Colonic mucosa (tissue), 4 donors: ENCODE measurements at regions not wholly inside any gene's neighbourhood (a gene's known extent, or its start where the extent isn't known, plus 50 kb on each side); places are given as distances from the start of the nearest gene placed in this dataset.

Source experiments
- DNase-seq: peaks from one replicate; pipeline ENCODE4 v3.0.0-alpha.2; 2020
- H3K27ac ChIP-seq: fragments of 200-600 bp; one replicate; pipeline ENCODE4 v1.8.0; 2021
- H3K27me3 ChIP-seq: fragments of 200-600 bp; one replicate; pipeline ENCODE4 v1.8.0; 2021
- H3K36me3 ChIP-seq: fragments of 200-600 bp; one replicate; pipeline ENCODE4 v1.8.0; 2021
- H3K4me1 ChIP-seq: fragments of 200-600 bp; one replicate; pipeline ENCODE4 v1.8.0; 2021; ENCODE audit warnings: mild to moderate bottlenecking
- H3K4me3 ChIP-seq: fragments of 200-600 bp; one replicate; pipeline ENCODE4 v1.8.0; 2021
- H3K9ac ChIP-seq, 2 donors: one replicate each; pipeline ENCODE4 v1.7.0; 2013; ENCODE audit warnings: control low read depth in 2 of 2, low read depth in 2 of 2, low read length in 2 of 2
- H3K9me3 ChIP-seq: fragments of 200-600 bp; one replicate; pipeline ENCODE4 v1.8.0; 2021
- CTCF ChIP-seq: fragments of 200-600 bp; IDR thresholded peaks from one replicate; pipeline ENCODE4 v1.8.0; 2022; ENCODE audit warnings: antibody characterized with exemption, mild to moderate bottlenecking
- intact Hi-C: fragments of 100-400 bp; cut with DNase I; formaldehyde crosslinking; loops from one replicate; pipeline ENCODE4 v1.14.1; 2022
- donor health status: healthy.
- donor health status: DM: no; HTN: no; CAD: no.
- donor health status: DM: no; HTN: no; CAD: no.

GRCh38 chr1:208465266-208465665 is 221.1 kb upstream of the PLXNA2 start:
- DNase-seq: no peak
- Histone ChIP-seq H3K9me3 (no peaks in the 10 kb centered on the region), H3K27me3 (no peaks in the 10 kb centered on the region), H3K9ac (no peak overlapping the region), H3K36me3 (no peaks in the 10 kb centered on the region), H3K4me3 (no peak overlapping the region), H3K27ac (no peak overlapping the region), H3K4me1 (no peaks in the 10 kb centered on the region)
- intact Hi-C loops: no loop called here
- no peak for TF ChIP-seq CTCF

DNA sequence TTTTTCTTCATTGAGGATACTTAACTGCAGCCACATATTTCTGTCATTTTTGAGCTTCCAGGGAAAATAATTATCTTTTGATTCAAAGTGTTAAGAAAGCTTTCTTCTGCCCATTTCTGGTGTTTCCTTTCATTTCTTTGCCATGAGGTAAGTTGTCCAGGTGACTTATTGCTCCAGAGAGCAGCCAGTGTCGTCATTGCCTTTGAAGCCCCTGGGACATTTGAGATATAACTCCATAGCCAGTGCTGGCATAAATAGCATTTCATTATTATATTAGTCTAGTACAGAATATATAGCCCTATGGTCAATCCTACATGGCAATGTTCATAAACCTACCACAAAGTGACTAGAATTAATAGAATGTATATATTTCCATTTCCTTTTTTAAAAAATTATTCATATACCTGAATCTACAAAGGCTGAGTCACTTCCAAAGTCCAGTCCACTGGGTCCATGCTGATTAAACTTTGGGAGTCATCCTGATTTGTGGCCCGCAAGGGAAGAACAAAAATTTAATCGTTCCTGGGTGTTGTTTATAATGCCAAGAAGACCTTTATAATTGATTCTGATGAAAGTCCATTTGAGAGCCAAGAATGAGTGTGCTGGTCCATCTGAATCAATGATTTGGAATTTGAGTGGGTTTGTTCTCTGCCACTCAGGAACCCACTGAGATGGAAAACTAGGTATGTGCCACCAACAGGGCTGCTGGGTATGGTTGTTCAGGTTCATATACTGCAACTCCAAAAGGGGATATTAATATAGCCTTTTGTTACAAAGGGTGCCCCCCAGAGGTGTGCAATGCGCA is 221.8 kb upstream of the PLXNA2 start:
- H3K36me3 ChIP-seq: no peaks in the 10 kb centered on the region
- no peak overlapping the region for H3K4me3 ChIP-seq
- no peaks in the 10 kb centered on the region for H3K4me1 ChIP-seq
- no peaks in the 10 kb centered on the region for H3K27me3 ChIP-seq
- no peak overlapping the region for H3K9ac ChIP-seq
- intact Hi-C loops: no loop called here
- DNase-seq: no peak
- TF ChIP-seq CTCF: no peak
- H3K27ac ChIP-seq: no peak overlapping the region
- H3K9me3 ChIP-seq: no peaks in the 10 kb centered on the region

DNA sequence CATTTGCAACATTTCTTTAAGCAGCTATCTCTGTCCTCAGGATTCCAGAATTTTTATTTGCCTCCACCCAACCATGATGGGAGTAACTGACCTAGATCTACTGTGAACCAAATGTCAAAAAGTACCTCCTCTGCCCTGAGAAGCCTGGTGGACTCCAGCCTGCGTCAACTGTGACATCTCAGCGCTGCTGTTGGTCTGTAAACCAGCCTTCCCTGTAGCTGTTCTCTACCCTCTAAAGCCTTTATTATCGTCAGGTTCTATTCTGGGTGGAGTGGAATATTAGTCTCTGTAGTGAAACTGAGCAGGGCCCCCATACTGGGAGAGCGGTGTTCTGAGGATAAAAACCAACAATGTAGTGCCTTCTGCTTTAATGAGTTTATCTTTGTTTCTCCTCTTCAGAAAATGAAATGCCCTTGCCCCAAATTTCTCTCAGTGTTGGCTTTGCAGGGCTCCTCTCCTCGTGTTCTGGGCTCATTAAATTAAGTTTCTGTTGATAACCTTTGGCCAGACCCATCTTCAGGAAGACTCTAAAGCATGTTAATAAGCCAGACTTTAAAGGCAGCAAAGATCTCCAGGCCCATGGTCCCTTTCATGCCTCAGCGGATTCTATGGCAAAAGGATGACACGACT is 223.1 kb upstream of the PLXNA2 start:
- Histone ChIP-seq H3K9me3 (no peaks in the 10 kb centered on the region), H3K27ac (no peak overlapping the region), H3K4me3 (no peak overlapping the region), H3K27me3 (no peaks in the 10 kb centered on the region), H3K36me3 (no peaks in the 10 kb centered on the region), H3K9ac (no peak overlapping the region), H3K4me1 (no peaks in the 10 kb centered on the region)
- DNase-seq: no peak
- intact Hi-C loops: no loop called here
- no peak for TF ChIP-seq CTCF

DNA sequence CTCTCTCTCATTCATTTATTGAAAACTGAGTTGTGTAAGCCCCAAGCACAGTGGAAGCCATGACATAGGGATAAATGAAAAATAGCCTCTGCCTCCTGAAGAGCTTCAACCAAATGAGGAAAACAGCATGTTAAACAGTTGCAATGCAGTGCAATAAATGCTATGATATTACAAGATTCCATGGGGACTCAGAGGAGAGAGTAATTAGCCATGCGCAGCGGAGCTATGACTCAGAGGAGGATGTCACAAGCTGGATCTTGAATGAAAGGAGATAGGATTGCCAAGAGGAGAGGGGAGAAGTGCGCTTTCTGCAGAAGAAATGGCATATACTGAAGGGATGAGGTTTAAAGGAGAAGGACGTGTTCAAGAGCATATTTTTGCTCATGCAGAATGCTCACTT is 231.3 kb upstream of the PLXNA2 start:
- intact Hi-C loops: no loop called here
- no peaks in the 10 kb centered on the region for H3K27me3 ChIP-seq
- no peak for TF ChIP-seq CTCF
- no peak overlapping the region for H3K27ac ChIP-seq
- H3K4me1 ChIP-seq: no peaks in the 10 kb centered on the region
- H3K36me3 ChIP-seq: no peaks in the 10 kb centered on the region
- H3K4me3 ChIP-seq: no peak overlapping the region
- DNase-seq: no peak
- no peaks in the 10 kb centered on the region for H3K9me3 ChIP-seq
- H3K9ac ChIP-seq: no peak overlapping the region

GRCh38 chr1:208475951-208476845 is 232.0 kb upstream of the PLXNA2 start:
- H3K4me3 ChIP-seq: no peak overlapping the region
- no peak overlapping the region for H3K27ac ChIP-seq
- H3K4me1 ChIP-seq: no peaks in the 10 kb centered on the region
- H3K9me3 ChIP-seq: no peaks in the 10 kb centered on the region
- intact Hi-C loops: no loop called here
- no peaks in the 10 kb centered on the region for H3K27me3 ChIP-seq
- no peaks in the 10 kb centered on the region for H3K36me3 ChIP-seq
- DNase-seq: no peak
- no peak for TF ChIP-seq CTCF
- H3K9ac ChIP-seq: no peak overlapping the region
